GM23248 (cell line): ENCODE measurements at regions not wholly inside any gene's neighbourhood (a gene's known extent, or its start where the extent isn't known, plus 50 kb on each side); places are given as distances from the start of the nearest gene placed in this dataset.

Experiments
- EZH2 ChIP-seq: fragments of 200-600 bp; sonication (generic); IDR thresholded peaks from 2 replicates; pipeline ENCODE4 v1.6.1; 2018; ENCODE audit warnings: antibody characterized with exemption, mild to moderate bottlenecking; ENCODE audit not compliant: insufficient read depth, poor library complexity, severe bottlenecking
- EZH2phosphoT487 ChIP-seq: fragments of 200-600 bp; sonication (generic); IDR thresholded peaks from 2 replicates; pipeline ENCODE4 v1.6.1; 2018; ENCODE audit warnings: antibody characterized with exemption, moderate library complexity, mild to moderate bottlenecking, low read depth; ENCODE audit not compliant: insufficient read depth

- no peak for TF ChIP-seq EZH2phosphoT487
- no peak for TF ChIP-seq EZH2
Measured at GRCh38 chr5:143514616-143515335, 111.3 kb upstream of the NR3C1 start.
